ENCODE measurements at regions not wholly inside any gene's neighbourhood (a gene's known extent, or its start where the extent isn't known, plus 50 kb on each side); places are given as distances from the start of the nearest gene placed in this dataset.
"Not testable (repeated sequence)": the region's sequence is repeated elsewhere in the genome, so short reads cannot be mapped to it uniquely, and the experiment has no call there.

DNA sequence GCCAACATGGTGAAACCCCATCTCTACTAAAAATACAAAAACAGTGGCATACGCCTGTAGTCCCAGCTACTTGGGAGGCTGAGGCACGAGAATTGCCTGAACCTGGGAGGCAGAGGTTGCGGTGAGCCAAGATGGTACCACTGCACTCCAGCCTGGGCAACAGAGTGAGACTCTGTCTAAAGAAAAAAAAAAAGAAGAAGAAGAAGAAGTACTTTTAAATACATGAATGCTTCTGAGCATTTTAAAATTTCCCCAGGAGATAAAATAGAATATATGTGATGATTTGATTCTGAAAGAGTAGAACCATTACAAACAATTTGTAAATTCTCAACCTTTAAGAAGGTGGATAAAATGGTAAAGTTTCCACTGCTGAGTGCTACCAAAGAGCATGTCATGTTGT is 97.2 kb downstream of the PLEKHG1 start:
- TF ChIP-seq, protein P1, sequence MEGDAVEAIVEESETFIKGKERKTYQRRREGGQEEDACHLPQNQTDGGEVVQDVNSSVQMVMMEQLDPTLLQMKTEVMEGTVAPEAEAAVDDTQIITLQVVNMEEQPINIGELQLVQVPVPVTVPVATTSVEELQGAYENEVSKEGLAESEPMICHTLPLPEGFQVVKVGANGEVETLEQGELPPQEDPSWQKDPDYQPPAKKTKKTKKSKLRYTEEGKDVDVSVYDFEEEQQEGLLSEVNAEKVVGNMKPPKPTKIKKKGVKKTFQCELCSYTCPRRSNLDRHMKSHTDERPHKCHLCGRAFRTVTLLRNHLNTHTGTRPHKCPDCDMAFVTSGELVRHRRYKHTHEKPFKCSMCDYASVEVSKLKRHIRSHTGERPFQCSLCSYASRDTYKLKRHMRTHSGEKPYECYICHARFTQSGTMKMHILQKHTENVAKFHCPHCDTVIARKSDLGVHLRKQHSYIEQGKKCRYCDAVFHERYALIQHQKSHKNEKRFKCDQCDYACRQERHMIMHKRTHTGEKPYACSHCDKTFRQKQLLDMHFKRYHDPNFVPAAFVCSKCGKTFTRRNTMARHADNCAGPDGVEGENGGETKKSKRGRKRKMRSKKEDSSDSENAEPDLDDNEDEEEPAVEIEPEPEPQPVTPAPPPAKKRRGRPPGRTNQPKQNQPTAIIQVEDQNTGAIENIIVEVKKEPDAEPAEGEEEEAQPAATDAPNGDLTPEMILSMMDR (IDR thresholded peaks at IDR 0.05) = not testable (repeated sequence)
- TF ChIP-seq, protein P2, sequence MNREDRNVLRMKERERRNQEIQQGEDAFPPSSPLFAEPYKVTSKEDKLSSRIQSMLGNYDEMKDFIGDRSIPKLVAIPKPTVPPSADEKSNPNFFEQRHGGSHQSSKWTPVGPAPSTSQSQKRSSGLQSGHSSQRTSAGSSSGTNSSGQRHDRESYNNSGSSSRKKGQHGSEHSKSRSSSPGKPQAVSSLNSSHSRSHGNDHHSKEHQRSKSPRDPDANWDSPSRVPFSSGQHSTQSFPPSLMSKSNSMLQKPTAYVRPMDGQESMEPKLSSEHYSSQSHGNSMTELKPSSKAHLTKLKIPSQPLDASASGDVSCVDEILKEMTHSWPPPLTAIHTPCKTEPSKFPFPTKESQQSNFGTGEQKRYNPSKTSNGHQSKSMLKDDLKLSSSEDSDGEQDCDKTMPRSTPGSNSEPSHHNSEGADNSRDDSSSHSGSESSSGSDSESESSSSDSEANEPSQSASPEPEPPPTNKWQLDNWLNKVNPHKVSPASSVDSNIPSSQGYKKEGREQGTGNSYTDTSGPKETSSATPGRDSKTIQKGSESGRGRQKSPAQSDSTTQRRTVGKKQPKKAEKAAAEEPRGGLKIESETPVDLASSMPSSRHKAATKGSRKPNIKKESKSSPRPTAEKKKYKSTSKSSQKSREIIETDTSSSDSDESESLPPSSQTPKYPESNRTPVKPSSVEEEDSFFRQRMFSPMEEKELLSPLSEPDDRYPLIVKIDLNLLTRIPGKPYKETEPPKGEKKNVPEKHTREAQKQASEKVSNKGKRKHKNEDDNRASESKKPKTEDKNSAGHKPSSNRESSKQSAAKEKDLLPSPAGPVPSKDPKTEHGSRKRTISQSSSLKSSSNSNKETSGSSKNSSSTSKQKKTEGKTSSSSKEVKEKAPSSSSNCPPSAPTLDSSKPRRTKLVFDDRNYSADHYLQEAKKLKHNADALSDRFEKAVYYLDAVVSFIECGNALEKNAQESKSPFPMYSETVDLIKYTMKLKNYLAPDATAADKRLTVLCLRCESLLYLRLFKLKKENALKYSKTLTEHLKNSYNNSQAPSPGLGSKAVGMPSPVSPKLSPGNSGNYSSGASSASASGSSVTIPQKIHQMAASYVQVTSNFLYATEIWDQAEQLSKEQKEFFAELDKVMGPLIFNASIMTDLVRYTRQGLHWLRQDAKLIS (CRISPR knock-in tag; IDR thresholded peaks at IDR 0.05; ENCODE audit: borderline replicate concordance) = not testable (repeated sequence)
- TF ChIP-seq, protein P3, sequence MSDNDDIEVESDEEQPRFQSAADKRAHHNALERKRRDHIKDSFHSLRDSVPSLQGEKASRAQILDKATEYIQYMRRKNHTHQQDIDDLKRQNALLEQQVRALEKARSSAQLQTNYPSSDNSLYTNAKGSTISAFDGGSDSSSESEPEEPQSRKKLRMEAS (CRISPR knock-in tag; IDR thresholded peaks at IDR 0.05) = not testable (repeated sequence)
- TF ChIP-seq, protein P4, sequence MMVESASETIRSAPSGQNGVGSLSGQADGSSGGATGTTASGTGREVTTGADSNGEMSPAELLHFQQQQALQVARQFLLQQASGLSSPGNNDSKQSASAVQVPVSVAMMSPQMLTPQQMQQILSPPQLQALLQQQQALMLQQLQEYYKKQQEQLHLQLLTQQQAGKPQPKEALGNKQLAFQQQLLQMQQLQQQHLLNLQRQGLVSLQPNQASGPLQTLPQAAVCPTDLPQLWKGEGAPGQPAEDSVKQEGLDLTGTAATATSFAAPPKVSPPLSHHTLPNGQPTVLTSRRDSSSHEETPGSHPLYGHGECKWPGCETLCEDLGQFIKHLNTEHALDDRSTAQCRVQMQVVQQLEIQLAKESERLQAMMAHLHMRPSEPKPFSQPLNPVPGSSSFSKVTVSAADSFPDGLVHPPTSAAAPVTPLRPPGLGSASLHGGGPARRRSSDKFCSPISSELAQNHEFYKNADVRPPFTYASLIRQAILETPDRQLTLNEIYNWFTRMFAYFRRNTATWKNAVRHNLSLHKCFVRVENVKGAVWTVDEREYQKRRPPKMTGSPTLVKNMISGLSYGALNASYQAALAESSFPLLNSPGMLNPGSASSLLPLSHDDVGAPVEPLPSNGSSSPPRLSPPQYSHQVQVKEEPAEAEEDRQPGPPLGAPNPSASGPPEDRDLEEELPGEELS (CRISPR knock-in tag; IDR thresholded peaks at IDR 0.05) = not testable (repeated sequence)
- TF ChIP-seq, protein P5, sequence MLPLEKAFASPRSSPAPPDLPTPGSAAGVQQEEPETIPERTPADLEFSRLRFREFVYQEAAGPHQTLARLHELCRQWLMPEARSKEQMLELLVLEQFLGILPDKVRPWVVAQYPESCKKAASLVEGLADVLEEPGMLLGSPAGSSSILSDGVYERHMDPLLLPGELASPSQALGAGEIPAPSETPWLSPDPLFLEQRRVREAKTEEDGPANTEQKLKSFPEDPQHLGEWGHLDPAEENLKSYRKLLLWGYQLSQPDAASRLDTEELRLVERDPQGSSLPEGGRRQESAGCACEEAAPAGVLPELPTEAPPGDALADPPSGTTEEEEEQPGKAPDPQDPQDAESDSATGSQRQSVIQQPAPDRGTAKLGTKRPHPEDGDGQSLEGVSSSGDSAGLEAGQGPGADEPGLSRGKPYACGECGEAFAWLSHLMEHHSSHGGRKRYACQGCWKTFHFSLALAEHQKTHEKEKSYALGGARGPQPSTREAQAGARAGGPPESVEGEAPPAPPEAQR (CRISPR knock-in tag; IDR thresholded peaks at IDR 0.05) = not testable (repeated sequence)
- TF ChIP-seq TCF7 (CRISPR knock-in tag; IDR thresholded peaks at IDR 0.05; ENCODE audit: low read depth); ELF4 (CRISPR knock-in tag; IDR thresholded peaks at IDR 0.05; ENCODE audit: low read depth); TEAD4 (CRISPR knock-in tag; IDR thresholded peaks at IDR 0.05); NFYB (CRISPR knock-in tag; conservative IDR thresholded peaks at IDR 0.05; ENCODE audit: low read depth): not testable (repeated sequence)
- TF ChIP-seq, protein P6, sequence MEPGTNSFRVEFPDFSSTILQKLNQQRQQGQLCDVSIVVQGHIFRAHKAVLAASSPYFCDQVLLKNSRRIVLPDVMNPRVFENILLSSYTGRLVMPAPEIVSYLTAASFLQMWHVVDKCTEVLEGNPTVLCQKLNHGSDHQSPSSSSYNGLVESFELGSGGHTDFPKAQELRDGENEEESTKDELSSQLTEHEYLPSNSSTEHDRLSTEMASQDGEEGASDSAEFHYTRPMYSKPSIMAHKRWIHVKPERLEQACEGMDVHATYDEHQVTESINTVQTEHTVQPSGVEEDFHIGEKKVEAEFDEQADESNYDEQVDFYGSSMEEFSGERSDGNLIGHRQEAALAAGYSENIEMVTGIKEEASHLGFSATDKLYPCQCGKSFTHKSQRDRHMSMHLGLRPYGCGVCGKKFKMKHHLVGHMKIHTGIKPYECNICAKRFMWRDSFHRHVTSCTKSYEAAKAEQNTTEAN (CRISPR knock-in tag; IDR thresholded peaks at IDR 0.05) = not testable (repeated sequence)
